ENCODE measurements at regions not wholly inside any gene's neighbourhood (a gene's known extent, or its start where the extent isn't known, plus 50 kb on each side); places are given as distances from the start of the nearest gene placed in this dataset.

GRCh38 chr2:234661849-234662248 is 165.0 kb upstream of the ARL4C start:
- ChIA-PET CTCF (no interaction called here), POLR2A (no interaction called here)
- no peak for DNase-seq (ENCODE audit: low read depth, low spot score)
- Histone ChIP-seq H3K4me3 (ENCODE audit: low read depth, low read length) (no peak overlapping the region), H3K27me3 (ENCODE audit: control insufficient read depth, insufficient read depth, low read length) (peaks cover 2% of the 10 kb centered on the region), H3K9me3 (ENCODE audit: control insufficient read depth, insufficient read depth, low read length) (peaks cover 8% of the 10 kb centered on the region), H3K27ac (ENCODE audit: low read depth, low read length) (no peak overlapping the region)
- no peak for TF ChIP-seq CTCF (IDR thresholded peaks at IDR 0.05; ENCODE audit: low read depth, low read length)

GRCh38 chr2:234661175-234661574 is 164.3 kb upstream of the ARL4C start:
- no peak for DNase-seq (ENCODE audit: low read depth, low spot score)
- POLR2A ChIA-PET, result interaction anchor here (0.8 kb wide), 1 partner anchor 321 kb away, joined by 7 read pairs; no protein-coding TSS in a partner anchor
- H3K4me3 ChIP-seq (ENCODE audit: low read depth, low read length), result no peak overlapping the region
- H3K27me3 ChIP-seq (ENCODE audit: control insufficient read depth, insufficient read depth, low read length), result peaks cover 2% of the 10 kb centered on the region
- no peak for TF ChIP-seq CTCF (IDR thresholded peaks at IDR 0.05; ENCODE audit: low read depth, low read length)
- no peak overlapping the region for H3K27ac ChIP-seq (ENCODE audit: low read depth, low read length)
- peaks cover 8% of the 10 kb centered on the region for H3K9me3 ChIP-seq (ENCODE audit: control insufficient read depth, insufficient read depth, low read length)
- CTCF ChIA-PET, result no interaction called here

- CTCF ChIA-PET, result no interaction called here
- no peak for TF ChIP-seq CTCF (IDR thresholded peaks at IDR 0.05; ENCODE audit: low read depth, low read length)
- POLR2A ChIA-PET, result no interaction called here
These were observed 158.8 kb upstream of the ARL4C start for GRCh38 chr2:234655706-234656105.

GRCh38 chr2:234650911-234651310 is 154.0 kb upstream of the ARL4C start:
- Histone ChIP-seq H3K9me3 (ENCODE audit: control insufficient read depth, insufficient read depth, low read length) (no peaks in the 10 kb centered on the region; the same call in 1 of the 2 replicates), H3K27me3 (ENCODE audit: control insufficient read depth, insufficient read depth, low read length) (no peaks in the 10 kb centered on the region), H3K27ac (ENCODE audit: low read depth, low read length) (no peak overlapping the region), H3K4me3 (ENCODE audit: low read depth, low read length) (no peak overlapping the region)
- POLR2A ChIA-PET, result no interaction called here
- DNase-seq (ENCODE audit: low read depth, low spot score), result no peak
- CTCF ChIA-PET, result interaction anchor here (0.7 kb wide), 1 partner anchor 9 kb away, joined by 6 read pairs; no protein-coding TSS in a partner anchor
- no peak for TF ChIP-seq CTCF (IDR thresholded peaks at IDR 0.05; ENCODE audit: low read depth, low read length)

More at GRCh38 chr2:234655706-234656105, 158.8 kb upstream of the ARL4C start:
- Histone ChIP-seq H3K9me3 (ENCODE audit: control insufficient read depth, insufficient read depth, low read length) (peaks cover 3% of the 10 kb centered on the region; the same call in 1 of the 2 replicates), H3K27ac (ENCODE audit: low read depth, low read length) (no peak overlapping the region), H3K27me3 (ENCODE audit: control insufficient read depth, insufficient read depth, low read length) (no peaks in the 10 kb centered on the region), H3K4me3 (ENCODE audit: low read depth, low read length) (no peak overlapping the region)
- no peak for DNase-seq (ENCODE audit: low read depth, low spot score)

- no peak for DNase-seq (ENCODE audit: low read depth, low spot score)
- POLR2A ChIA-PET, result no interaction called here
- no peak for TF ChIP-seq CTCF (IDR thresholded peaks at IDR 0.05; ENCODE audit: low read depth, low read length)
- no peak overlapping the region for H3K27ac ChIP-seq (ENCODE audit: low read depth, low read length)
- no peaks in the 10 kb centered on the region for H3K27me3 ChIP-seq (ENCODE audit: control insufficient read depth, insufficient read depth, low read length)
- H3K9me3 ChIP-seq (ENCODE audit: control insufficient read depth, insufficient read depth, low read length), result no peaks in the 10 kb centered on the region; the same call in 1 of the 2 replicates
- H3K4me3 ChIP-seq (ENCODE audit: low read depth, low read length), result no peak overlapping the region
- CTCF ChIA-PET, result no interaction called here
These were observed 153.1 kb upstream of the ARL4C start for GRCh38 chr2:234649951-234650350.

Data from AG04450 (cell line).